Activated CD4-positive, alpha-beta T cell treated with anti-CD3 and anti-CD28 coated beads, Interleukin-2, amount 10 ng/mL, durations not matched to agents 24 days and 14 days (primary cell): ENCODE measurements at regions not wholly inside any gene's neighbourhood (a gene's known extent, or its start where the extent isn't known, plus 50 kb on each side); places are given as distances from the start of the nearest gene placed in this dataset.

ENCODE experiments used
- DNase-seq: peaks from one replicate; pipeline ENCODE4 v3.0.0; 2022
- H3K27ac Mint-ChIP-seq: one replicate; pipeline ENCODE4 v1.8.0; 2022; ENCODE audit warnings: mild to moderate bottlenecking, mixed read lengths
- H3K27me3 Mint-ChIP-seq: one replicate; pipeline ENCODE4 v1.8.0; 2022; ENCODE audit warnings: mixed read lengths
- H3K36me3 Mint-ChIP-seq: one replicate; pipeline ENCODE4 v1.8.0; 2022; ENCODE audit warnings: low read depth, mild to moderate bottlenecking, mixed read lengths
- H3K4me1 Mint-ChIP-seq: one replicate; pipeline ENCODE4 v1.8.0; 2021; ENCODE audit warnings: mixed read lengths
- H3K4me3 Mint-ChIP-seq: one replicate; pipeline ENCODE4 v1.8.0; 2022; ENCODE audit warnings: mild to moderate bottlenecking, moderate library complexity, mixed read lengths
- H3K9me3 Mint-ChIP-seq: one replicate; pipeline ENCODE4 v1.8.0; 2021; ENCODE audit warnings: mixed read lengths
- intact Hi-C: fragments of 100-400 bp; cut with micrococcal nuclease; formaldehyde crosslinking; loops from one replicate; pipeline ENCODE4 v1.15.1; 2023

DNA sequence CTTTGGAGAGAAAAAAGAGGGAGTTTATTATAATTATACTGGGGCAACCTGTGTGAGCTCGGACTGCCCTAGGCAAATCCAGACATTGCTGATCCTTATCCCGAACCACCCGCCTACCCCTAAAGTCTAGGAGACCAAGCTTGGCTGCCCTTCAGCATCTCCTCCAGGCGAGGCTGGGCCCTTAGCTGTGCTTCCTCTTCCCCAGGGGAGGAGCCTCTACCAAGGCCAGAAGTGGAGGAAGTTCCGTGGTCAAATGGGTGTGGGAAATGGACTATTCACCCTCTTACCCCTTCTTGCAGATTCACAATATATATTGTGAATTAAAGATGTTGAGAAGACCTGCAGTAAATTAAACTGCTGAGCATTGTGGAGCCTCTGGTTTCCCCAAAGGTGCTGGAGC is 158.3 kb upstream of the HES1 start:
- H3K4me1 Mint-ChIP-seq: no peaks in the 10 kb centered on the region
- H3K36me3 Mint-ChIP-seq: no peaks in the 10 kb centered on the region
- peaks cover 45% of the 10 kb centered on the region for H3K27me3 Mint-ChIP-seq
- no peak overlapping the region for H3K27ac Mint-ChIP-seq
- no peak for DNase-seq
- intact Hi-C loops: no loop called here
- no peak overlapping the region for H3K4me3 Mint-ChIP-seq
- no peaks in the 10 kb centered on the region for H3K9me3 Mint-ChIP-seq

DNA sequence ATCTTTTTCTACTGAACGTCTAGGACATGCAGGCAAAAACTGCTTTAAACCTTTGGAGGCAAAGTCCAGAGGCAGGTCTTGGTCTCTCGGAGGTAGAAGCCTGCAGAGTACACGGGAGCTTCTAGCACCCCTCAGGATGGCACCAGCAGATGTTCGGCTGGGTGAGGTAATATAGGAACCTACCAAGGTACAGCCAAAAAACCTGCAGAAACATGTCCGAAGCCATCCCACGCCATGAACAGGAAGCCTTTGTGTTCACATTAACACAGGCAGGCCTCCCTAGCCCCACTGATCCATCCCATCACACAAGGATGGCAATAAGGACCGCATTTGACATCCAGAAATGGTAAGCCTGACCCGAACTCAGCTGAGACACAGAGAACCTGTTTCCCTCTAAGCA is 157.9 kb upstream of the HES1 start:
- Mint-ChIP-seq H3K36me3 (no peaks in the 10 kb centered on the region), H3K4me3 (no peak overlapping the region), H3K27ac (no peak overlapping the region), H3K27me3 (peaks cover 41% of the 10 kb centered on the region), H3K4me1 (no peaks in the 10 kb centered on the region), H3K9me3 (no peaks in the 10 kb centered on the region)
- DNase-seq: no peak
- intact Hi-C loops: no loop called here

DNA sequence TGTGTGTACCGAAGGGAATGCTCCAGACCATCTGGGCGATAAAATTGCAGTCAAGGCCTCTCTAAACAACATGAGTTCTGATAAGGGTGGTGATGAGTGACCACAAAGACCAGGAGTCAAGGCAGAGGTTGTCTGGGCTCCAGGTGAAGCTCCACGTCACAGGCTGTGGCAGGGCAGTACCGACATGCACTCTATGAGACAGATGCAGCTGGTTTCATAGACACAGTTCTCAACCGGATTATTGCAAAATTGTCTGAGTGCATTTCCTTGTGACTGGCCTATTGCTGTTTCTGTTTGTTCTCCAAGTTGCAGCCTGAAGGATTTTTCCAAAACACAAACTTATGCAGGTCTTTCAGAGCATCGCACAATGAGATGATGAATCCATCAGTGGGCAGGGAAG is 157.5 kb upstream of the HES1 start:
- no peaks in the 10 kb centered on the region for H3K36me3 Mint-ChIP-seq
- H3K4me3 Mint-ChIP-seq: no peak overlapping the region
- intact Hi-C loops: no loop called here
- no peak for DNase-seq
- H3K9me3 Mint-ChIP-seq: no peaks in the 10 kb centered on the region
- no peak overlapping the region for H3K27ac Mint-ChIP-seq
- H3K27me3 Mint-ChIP-seq: peaks cover 43% of the 10 kb centered on the region
- H3K4me1 Mint-ChIP-seq: no peaks in the 10 kb centered on the region

DNA sequence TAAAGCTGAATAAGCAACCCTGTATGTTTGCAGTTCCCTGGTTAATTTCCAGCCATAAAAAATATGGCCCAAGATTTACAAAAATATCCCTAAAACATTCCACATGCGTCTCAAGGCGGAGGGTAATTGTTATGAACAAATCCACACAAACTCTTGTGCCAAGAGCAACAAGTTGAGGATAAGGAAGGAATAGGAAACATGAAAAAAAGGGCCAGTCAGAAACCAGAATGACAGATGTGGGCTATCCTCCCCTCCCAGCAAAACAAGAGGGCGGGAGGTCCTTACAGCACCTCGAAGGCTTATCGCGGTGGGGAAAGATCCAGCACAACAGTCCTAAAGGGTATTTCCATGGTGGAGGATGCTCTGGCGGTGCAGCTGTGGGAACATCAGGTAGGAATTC is 155.6 kb upstream of the HES1 start:
- Mint-ChIP-seq H3K4me3 (no peak overlapping the region), H3K27ac (no peak overlapping the region), H3K36me3 (no peaks in the 10 kb centered on the region), H3K9me3 (no peaks in the 10 kb centered on the region), H3K4me1 (no peaks in the 10 kb centered on the region), H3K27me3 (peaks cover 37% of the 10 kb centered on the region)
- intact Hi-C loops: no loop called here
- DNase-seq: no peak

DNA sequence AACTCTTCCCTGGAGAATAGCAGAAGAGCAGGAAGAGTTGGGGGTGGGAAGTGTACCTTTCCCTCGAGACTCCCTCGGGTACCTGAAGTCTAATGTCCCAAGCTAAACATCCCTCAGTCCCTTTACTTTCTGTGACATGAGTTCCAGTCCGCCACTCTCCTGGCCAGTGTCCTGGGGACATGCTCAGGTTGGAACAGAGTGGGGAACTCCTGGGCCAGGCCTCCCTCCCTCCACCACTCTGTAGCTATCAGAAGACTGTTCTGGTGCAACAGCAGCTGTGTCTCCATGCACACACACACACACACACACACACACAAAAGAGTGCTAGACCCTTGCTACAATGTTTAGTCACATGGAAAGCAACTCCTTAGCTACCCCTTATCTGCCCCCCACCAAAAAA is 155.0 kb upstream of the HES1 start:
- Mint-ChIP-seq H3K4me1 (no peaks in the 10 kb centered on the region), H3K27me3 (peaks cover 33% of the 10 kb centered on the region), H3K9me3 (no peaks in the 10 kb centered on the region), H3K27ac (no peak overlapping the region), H3K36me3 (no peaks in the 10 kb centered on the region), H3K4me3 (no peak overlapping the region)
- DNase-seq: no peak
- intact Hi-C loops: no loop called here

DNA sequence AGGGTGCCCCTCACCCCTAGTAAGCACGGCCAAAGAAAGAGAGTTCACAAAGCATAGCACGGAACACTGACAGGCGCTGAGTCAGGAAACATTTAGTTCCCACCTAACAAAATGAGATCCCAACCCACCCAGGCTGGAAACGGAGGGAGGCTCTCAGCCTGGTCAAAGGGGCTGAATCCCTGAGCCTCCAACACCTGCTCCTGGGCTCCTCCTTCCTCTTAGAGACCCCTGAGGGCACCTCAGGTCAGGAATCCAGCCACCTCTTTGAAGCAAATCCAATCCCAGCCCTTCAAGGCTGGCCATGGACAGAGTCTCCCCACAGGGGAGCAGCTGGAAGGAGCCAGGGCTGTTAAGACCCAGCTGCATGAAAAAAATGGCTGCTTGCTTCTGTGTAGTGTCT is 154.4 kb upstream of the HES1 start:
- no peak for DNase-seq
- no peak overlapping the region for H3K4me3 Mint-ChIP-seq
- H3K4me1 Mint-ChIP-seq: no peaks in the 10 kb centered on the region
- peaks cover 35% of the 10 kb centered on the region for H3K27me3 Mint-ChIP-seq
- H3K27ac Mint-ChIP-seq: no peak overlapping the region
- intact Hi-C loops: no loop called here
- H3K36me3 Mint-ChIP-seq: no peaks in the 10 kb centered on the region
- H3K9me3 Mint-ChIP-seq: no peaks in the 10 kb centered on the region

DNA sequence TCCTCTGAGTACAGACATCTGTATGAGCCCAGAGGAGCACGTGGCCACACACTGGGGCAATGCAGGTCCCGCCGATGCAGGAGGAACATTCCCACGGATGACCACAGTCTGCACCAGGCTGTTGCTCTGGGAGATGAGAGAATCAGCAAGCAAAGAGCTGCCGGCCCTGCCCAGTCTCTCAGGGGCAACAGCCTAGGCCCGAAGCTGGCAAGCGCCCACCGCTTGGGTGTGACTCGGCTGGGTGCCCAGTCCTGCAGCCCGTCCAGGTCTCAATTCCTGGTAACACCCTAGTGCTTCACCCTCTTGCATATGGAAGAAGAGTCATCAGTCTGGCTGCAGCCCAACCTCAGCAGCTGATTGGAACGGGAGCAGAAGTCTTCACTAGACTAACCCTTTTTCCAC is 153.7 kb upstream of the HES1 start:
- H3K27ac Mint-ChIP-seq: no peak overlapping the region
- H3K4me1 Mint-ChIP-seq: no peaks in the 10 kb centered on the region
- no peak for DNase-seq
- H3K4me3 Mint-ChIP-seq: no peak overlapping the region
- H3K27me3 Mint-ChIP-seq: peaks cover 36% of the 10 kb centered on the region
- no peaks in the 10 kb centered on the region for H3K9me3 Mint-ChIP-seq
- intact Hi-C loops: no loop called here
- H3K36me3 Mint-ChIP-seq: no peaks in the 10 kb centered on the region

DNA sequence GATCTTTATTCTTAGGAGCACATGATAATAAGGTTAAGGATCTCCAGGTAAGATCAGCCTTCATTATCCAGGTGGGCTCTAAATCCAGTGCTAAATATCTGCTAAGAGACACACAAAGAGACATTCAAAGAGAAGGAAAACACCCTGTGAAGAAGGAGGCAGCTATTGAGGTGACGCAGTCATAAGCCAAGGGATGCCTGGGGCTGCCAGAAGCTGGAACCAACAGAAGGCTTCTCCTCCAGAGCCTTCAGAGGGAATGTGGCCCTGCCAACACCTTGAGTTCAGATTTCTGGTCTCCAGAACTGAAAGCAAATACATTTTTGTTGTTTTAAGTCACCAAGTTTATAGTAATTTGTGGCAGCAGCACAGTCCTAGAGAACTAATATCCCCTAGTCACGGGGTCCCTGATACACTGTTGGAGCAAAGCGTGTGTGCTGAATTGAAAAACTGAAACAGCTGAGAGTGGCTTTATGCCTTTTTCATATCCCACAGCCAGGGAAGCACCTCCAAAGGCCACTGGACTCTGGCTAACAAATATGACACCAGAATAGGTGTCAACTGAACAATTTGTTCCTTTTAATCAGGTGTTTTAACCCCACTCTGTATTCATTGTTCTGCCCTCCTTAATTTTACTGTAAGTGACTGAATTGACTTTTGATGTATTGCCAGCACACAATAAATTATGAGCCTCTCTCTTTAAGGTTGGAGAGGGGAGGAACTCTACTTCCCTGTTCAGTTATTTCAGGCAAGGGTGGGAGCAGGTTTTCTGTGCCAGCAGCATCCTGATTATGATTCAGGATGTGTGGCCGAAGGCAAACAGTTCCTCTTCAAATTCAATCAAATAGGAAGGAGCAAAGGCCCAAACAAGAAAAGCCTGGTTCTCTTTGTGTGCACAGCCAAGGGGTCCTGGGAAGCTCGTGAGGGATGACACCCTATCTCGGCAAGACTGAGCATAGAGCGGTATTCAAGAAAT is 151.8 kb upstream of the HES1 start:
- no peaks in the 10 kb centered on the region for H3K9me3 Mint-ChIP-seq
- H3K36me3 Mint-ChIP-seq: no peaks in the 10 kb centered on the region
- no peak for DNase-seq
- no peaks in the 10 kb centered on the region for H3K4me1 Mint-ChIP-seq
- no peak overlapping the region for H3K4me3 Mint-ChIP-seq
- intact Hi-C loops: no loop called here
- no peak overlapping the region for H3K27ac Mint-ChIP-seq
- peaks cover 45% of the 10 kb centered on the region for H3K27me3 Mint-ChIP-seq

DNA sequence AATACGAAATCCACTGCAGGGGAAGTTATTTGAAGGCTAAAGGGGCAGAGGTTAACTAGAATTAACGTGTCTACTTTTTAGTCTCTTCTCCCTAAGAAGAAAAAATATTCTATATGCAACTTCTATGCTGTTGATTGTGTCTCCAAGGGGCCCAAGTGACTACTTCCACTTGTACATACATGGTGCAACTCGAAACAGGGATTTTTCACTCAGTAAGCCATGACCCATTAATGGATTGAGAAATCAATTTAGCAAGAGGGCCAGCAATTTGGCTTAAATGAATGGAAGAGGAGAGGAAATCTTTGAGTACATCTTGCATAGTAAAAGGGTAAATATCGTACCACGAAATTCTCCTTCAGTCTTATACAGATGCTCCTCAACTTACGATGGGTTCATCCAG is 151.1 kb upstream of the HES1 start:
- no peak for DNase-seq
- H3K9me3 Mint-ChIP-seq: peaks cover 2% of the 10 kb centered on the region
- no peak overlapping the region for H3K27ac Mint-ChIP-seq
- no peaks in the 10 kb centered on the region for H3K4me1 Mint-ChIP-seq
- H3K27me3 Mint-ChIP-seq: peaks cover 48% of the 10 kb centered on the region
- H3K36me3 Mint-ChIP-seq: no peaks in the 10 kb centered on the region
- intact Hi-C loops: no loop called here
- H3K4me3 Mint-ChIP-seq: no peak overlapping the region

DNA sequence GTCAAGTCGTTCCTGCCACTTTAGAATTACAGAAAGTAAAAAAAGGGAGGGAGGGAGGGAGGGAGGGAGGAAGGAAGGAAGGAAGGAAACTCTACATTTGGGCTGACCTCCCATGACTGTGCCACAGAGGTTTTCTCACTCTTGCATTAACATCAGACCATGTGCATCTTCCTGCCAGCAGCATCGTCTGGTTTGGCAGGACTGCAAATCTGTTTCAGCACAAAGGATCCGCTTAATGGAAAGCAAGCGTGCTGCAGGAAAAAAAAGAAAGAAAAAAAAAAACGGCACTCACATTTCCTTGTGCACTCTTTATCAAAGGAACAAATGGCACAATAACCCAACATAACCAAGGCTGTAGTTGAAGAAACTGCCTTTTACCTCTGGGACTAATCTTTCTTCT is 148.8 kb upstream of the HES1 start:
- no peak overlapping the region for H3K27ac Mint-ChIP-seq
- intact Hi-C loops: no loop called here
- H3K27me3 Mint-ChIP-seq: peaks cover 46% of the 10 kb centered on the region
- H3K9me3 Mint-ChIP-seq: peaks cover 3% of the 10 kb centered on the region
- DNase-seq: no peak
- no peak overlapping the region for H3K4me3 Mint-ChIP-seq
- no peaks in the 10 kb centered on the region for H3K4me1 Mint-ChIP-seq
- H3K36me3 Mint-ChIP-seq: no peaks in the 10 kb centered on the region

DNA sequence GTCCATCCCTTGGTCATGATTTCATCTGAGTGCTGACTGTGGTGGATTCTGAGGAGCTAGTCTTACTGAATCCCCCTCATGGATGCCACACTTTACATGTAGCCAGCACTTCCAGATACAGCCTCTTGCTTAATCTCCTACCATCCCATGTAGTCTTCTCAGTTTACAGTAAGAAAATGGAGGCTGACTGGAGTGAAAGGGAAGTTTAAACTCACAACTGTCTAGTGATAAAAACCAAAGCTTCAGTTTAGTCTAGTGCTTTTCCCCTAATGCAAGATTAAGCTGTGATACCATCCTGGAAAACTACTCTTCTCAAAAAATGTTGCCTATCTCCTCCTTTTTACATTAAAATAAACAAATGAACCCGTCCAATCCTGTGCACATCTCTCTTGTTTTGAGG is 146.8 kb upstream of the HES1 start:
- Mint-ChIP-seq H3K27ac (no peak overlapping the region), H3K4me3 (no peak overlapping the region), H3K27me3 (peaks cover 47% of the 10 kb centered on the region)

DNA sequence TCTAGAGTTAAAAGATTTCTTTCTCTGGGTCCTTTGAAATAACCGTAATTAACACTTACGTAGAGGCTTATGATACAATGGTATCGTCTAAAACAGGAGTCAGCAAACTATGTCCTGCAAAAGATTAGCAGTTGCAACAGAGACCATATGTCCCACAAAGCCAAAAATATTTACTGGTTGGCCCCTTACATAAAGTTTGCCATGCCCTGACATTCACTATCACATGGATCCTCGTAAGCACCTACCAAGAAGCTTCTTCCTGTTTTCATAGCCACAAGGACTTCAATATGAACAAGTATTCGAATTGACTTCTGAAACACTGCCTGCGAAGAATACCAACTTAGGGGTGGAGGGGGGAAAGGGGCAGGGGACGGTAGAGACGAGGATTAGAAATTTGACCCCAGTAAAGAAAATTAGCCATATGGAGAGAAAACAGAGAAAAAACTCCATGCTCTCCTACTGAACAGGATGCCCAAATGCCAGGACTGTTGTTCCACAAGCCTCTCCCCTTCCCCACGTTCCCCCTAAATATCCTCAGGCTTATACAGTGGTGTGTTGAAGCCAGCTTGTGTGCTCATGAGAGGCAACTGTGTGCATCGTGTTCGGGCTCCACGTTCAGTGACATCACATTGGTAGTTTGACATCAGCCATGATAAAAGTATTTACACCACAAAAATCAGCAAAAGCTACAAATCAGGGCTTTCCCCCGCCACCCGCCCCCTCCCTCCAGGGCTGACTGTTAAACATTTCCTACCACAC is 144.1 kb upstream of the HES1 start:
- DNase-seq: no peak
- H3K4me3 Mint-ChIP-seq: no peak overlapping the region
- no peak overlapping the region for H3K27ac Mint-ChIP-seq
- intact Hi-C loops: no loop called here
- H3K4me1 Mint-ChIP-seq: no peaks in the 10 kb centered on the region
- H3K27me3 Mint-ChIP-seq: peaks cover 47% of the 10 kb centered on the region
- no peaks in the 10 kb centered on the region for H3K36me3 Mint-ChIP-seq
- H3K9me3 Mint-ChIP-seq: peaks cover 3% of the 10 kb centered on the region

More for the DNA sequence above, 146.8 kb upstream of the HES1 start:
- no peak for DNase-seq
- Mint-ChIP-seq H3K36me3 (no peaks in the 10 kb centered on the region), H3K9me3 (peaks cover 3% of the 10 kb centered on the region), H3K4me1 (no peaks in the 10 kb centered on the region)
- intact Hi-C loops: no loop called here

DNA sequence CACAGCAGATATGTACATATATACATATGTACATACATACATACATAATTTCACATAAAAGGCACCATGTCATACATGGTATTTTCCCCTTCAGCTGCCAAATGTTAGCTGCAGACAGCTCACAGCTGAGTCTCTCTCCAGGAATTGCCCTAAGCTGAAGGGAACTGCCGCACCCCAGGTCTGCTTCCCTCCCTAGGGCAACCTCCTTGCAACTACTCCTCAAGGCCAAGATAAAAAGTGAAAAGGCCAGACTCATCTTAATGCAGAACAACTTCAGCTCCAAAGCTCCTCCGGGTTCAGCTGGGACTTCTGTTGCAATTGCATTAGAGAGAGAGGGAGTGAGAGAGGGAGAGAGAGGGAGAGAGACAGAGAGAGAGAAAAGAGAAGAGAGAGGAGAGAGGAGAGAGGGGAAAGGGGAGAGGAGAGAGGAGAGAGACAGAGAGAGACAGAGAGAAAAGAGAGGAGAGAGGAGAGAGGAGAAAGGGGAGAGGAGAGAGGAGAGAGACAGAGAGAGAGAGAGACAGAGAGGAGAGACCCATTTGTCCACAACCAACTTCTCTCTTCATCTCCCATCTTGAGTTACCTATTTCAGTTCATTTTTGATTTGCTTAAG is 143.4 kb upstream of the HES1 start:
- intact Hi-C loops: no loop called here
- no peak overlapping the region for H3K27ac Mint-ChIP-seq

DNA sequence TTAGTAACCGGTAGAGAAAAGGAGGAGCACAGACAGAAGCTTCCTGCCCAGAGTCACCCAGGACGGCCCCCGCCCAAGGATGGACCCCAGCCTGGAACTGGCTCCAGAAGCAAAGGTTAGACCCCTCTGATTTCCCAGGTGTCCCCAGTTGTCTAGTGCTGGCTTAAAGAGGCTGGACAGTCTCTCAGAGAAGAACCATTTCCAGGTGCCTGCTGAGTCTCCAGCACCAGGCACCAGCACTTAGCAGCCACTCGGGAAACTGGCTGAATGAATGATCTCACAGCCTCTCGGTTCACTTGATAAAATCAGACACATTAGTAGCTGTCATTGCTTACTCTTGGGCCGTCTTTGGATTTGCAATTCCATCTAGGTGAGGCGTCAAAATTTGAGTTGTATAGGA is 139.7 kb upstream of the HES1 start:
- no peak overlapping the region for H3K27ac Mint-ChIP-seq
- peaks cover 54% of the 10 kb centered on the region for H3K27me3 Mint-ChIP-seq
- peaks cover 2% of the 10 kb centered on the region for H3K4me1 Mint-ChIP-seq
- intact Hi-C loops: no loop called here
- H3K36me3 Mint-ChIP-seq: no peaks in the 10 kb centered on the region
- no peak for DNase-seq
- H3K4me3 Mint-ChIP-seq: no peak overlapping the region
- H3K9me3 Mint-ChIP-seq: no peaks in the 10 kb centered on the region

More for the DNA sequence above, 143.4 kb upstream of the HES1 start:
- DNase-seq: no peak
- Mint-ChIP-seq H3K9me3 (peaks cover 3% of the 10 kb centered on the region), H3K27me3 (peaks cover 48% of the 10 kb centered on the region), H3K36me3 (no peaks in the 10 kb centered on the region), H3K4me1 (no peaks in the 10 kb centered on the region), H3K4me3 (no peak overlapping the region)
